ENCODE measurements at regions not wholly inside any gene's neighbourhood (a gene's known extent, or its start where the extent isn't known, plus 50 kb on each side); places are given as distances from the start of the nearest gene placed in this dataset.
"Not testable (repeated sequence)": the region's sequence is repeated elsewhere in the genome, so short reads cannot be mapped to it uniquely, and the experiment has no call there.

- no peak for DNase-seq (ENCODE audit: low spot score)
Observed at GRCh38 chr4:85018983-85019382, 52.5 kb upstream of the WDFY3 start.

- no peak for DNase-seq (ENCODE audit: low spot score)
Observed at GRCh38 chr4:85019411-85019810, 52.9 kb upstream of the WDFY3 start.

- DNase-seq (ENCODE audit: low spot score) = no peak
Observed at GRCh38 chr4:85024671-85025070, 58.2 kb upstream of the WDFY3 start.

DNA sequence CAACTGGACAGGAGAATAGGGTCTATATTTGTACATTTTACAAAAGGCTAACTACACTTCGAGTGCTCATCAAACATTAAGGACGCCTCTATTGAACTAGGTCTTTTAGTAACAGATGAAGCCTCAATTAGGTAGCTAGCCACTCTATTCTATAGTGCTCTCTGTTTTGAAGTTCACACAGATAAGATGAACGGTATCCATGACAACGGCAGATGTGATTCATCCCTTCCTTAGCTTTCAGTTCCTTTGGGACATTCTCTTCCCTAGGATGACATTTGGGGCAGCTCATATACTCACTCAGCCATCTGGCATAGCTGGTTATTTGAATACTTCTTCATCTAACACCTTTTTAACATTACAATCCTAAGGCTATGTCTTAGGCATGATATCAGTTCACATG, 62.4 kb upstream of the WDFY3 start:
- no peak for DNase-seq (ENCODE audit: low spot score)

GRCh38 chr4:85029453-85029852, 63.0 kb upstream of the WDFY3 start:
- DNase-seq (ENCODE audit: low spot score) = no peak

- DNase-seq (ENCODE audit: low spot score) = no peak
Observed at GRCh38 chr4:85030156-85030555, 63.7 kb upstream of the WDFY3 start.

DNA sequence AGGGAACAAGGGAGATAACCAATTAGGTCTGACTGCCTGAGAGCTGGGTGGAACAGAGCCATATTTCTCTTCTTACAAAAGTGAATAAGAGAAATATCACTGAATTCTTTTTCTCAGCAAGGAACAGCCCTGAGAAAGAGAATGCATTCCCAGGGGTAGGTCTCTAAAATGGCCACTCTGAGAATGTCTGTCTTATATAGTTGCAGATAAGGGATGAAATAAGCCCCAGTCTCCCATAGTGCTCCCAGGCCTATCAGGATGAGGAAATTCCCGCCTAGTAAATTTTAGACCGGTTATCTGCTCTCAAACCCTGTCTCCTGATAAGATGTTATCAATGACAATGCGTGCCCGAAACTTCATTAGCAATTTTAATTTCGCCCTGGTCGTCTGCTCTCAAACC, 67.3 kb upstream of the WDFY3 start:
- DNase-seq (ENCODE audit: low spot score) = not testable (repeated sequence)

- no peak for DNase-seq (ENCODE audit: low spot score)
Observed at GRCh38 chr4:85039526-85039925, 73.0 kb upstream of the WDFY3 start.

DNA sequence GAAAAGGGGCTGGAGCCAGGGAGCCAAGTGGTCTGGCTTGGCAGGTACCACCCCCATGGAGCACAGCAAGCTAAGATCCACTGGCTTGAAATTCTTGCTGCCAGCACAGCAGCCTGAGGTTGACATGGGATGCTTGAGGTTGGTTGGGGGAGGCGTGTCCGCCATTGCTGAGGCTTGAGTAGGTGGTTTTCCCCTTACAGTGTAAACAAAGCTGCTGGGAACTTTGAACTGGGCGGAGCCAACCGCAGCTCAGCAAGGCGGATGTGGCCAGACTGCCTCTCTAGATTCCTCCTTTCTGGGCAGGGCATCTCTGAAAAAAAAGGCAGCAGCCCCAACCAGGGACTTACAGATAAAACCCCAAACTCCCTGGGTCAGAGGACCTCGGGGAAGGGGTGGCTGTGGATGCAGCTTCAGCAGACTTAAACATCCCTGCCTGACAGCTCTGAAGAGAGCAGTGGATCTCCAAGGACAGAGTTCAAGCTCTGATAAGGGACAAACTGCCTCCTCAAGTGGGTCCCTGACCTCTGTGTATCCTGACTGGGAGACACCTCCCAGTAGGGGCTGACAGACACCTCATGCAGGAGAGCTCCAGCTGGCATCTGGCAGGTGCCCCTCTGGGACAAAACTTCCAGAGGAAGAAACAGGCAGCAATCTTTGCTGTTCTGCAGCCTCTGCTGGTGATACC, 77.5 kb upstream of the WDFY3 start:
- not testable (repeated sequence) for DNase-seq (ENCODE audit: low spot score)

DNA sequence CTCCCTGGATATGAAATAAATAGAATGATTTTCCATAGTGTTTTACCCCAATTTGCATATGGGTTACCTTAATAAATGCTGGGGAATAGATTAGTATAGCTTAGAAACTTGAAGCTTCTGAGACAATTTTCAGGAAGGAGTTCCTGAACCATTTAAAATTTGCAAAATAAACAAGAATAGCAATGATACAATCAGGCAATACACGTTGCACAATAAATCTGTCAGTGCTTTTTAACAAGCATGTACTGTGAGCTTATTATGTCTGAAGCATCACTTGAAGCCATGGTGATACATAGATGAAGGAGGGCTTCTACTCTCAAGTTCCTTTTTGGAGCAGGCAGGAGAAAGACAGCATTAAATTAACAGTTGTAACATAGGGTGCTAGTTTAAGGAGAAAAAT, 84.2 kb upstream of the WDFY3 start:
- DNase-seq (ENCODE audit: low spot score) = no peak

- DNase-seq (ENCODE audit: low spot score) = no peak
Observed at GRCh38 chr4:85051526-85051925, 85.0 kb upstream of the WDFY3 start.

DNA sequence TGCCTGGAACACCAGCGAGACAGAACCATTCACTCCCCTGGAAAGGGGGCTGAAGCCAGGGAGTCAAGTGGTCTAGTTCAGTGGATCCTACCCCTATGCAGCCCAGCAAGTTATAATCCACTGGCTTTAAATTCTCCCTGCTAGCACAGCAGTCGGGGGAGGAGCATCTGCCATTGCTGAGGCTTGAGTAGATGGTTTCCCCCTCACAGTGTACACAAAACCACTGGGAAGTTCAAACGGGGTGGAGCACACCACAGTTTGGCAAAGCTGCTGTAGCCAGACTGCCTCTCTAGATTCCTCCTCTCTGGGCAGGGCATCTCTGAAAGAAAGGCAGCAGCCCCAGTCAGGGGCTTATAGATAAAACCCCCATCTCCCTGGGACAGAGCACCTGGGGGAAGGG, 88.4 kb upstream of the WDFY3 start:
- DNase-seq (ENCODE audit: low spot score) = not testable (repeated sequence)

DNA sequence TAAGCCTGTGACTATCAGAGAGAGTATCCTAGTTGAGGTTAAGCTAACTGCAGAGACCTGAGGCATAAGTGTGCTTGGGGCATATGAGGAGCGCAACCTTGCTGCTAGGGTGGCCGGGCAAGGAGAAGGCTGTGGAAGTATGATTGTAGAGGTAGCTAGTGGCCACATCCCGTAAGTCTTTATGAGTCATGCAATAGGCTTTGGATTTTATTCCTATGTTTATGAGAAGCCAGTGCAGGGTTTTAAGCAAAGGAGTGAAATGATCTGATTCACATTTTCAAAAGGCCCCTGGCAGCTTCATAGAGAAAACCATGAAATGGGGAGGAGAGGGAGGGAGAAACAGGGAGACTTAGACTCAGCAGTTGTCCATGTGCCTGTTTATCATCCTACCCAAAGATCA, 92.1 kb upstream of the WDFY3 start:
- no peak for DNase-seq (ENCODE audit: low spot score)

GRCh38 chr4:85061974-85062373, 95.5 kb upstream of the WDFY3 start:
- no peak for DNase-seq (ENCODE audit: low spot score)

- DNase-seq (ENCODE audit: low spot score) = no peak
Observed at GRCh38 chr4:85062466-85062865, 96.0 kb upstream of the WDFY3 start.

DNA sequence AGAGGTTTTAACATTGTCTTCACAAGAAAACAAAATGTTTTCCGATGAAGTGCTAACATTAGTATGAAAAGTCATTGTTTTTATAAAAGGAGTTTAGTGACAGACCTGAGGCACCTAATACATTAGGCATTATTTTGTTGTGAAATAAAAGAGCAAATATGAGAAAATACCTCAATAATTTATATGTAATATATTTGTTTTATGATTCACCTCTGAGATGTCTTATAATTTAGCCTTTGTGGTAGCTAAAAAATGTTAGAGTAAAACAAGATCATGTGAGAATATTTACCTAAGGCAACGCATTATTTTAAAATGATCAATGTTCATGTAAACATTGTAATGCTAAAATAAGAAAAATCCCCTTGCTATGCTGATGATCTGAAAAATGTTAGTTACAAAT, 100.9 kb upstream of the WDFY3 start:
- DNase-seq (ENCODE audit: low spot score) = no peak

DNA sequence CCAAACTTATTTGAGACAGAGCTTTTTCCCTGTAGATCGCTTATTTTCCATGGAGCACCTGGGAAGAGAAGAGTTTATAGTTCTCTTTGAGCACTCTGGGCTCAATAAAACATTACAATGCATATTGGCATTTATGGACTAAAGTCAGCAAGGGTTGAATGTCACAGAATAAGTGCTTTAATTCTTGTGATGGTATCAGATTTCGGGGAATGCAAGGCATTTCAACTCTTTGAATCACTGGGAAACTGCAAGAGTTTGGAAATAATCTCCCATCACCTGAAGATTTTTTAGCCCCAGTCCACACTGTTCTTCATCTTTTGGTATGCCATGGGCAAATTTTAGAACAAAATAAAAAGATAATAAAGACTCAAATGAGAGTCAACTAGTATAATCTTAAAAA, 111.5 kb upstream of the WDFY3 start:
- DNase-seq (ENCODE audit: low spot score) = no peak

- no peak for DNase-seq (ENCODE audit: low spot score)
Observed at GRCh38 chr4:85081196-85081595, 114.7 kb upstream of the WDFY3 start.

- DNase-seq (ENCODE audit: low spot score) = no peak
Observed at GRCh38 chr4:85084371-85085094, 118.0 kb upstream of the WDFY3 start.

DNA sequence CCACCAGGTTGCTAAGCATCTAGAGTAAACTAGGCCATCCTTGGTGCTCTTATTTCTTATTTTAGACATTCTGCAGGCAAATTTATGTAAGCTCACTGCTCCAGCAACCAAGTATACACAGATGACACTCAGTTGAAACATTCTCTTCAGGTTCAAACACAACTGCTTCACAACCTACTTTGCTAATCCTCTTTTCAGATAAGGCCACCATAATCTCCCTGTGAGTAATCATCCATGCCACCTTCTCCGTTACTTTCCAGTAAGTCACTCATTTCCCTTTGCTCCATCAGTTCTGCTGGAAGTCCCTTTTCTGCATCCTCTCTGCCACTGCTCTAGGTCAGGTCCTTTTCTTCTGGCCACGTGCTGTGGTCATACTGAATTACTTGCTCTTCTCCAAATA, 120.2 kb upstream of the WDFY3 start:
- DNase-seq (ENCODE audit: low spot score) = no peak

DNA sequence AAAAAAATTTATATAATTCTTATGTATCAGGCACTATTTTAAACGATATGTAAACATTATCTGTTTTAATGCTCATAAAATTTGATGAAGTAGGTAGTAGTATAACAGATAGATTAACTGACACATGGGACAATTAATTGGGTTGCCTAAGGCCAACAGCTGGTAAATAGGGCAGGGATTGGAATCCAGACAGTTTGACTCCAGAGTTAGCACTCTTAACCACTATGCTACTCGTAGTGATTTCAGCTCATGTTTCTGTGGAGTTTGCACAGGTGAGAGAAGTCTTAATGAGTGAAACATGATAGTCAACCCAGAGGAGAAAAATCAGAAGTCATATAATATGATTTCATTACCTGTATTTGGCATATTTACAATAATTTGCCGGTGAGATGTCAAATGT, 126.0 kb upstream of the WDFY3 start:
- no peak for DNase-seq (ENCODE audit: low spot score)

GRCh38 chr4:85092943-85093342, 126.5 kb upstream of the WDFY3 start:
- DNase-seq (ENCODE audit: low spot score) = no peak

DNA sequence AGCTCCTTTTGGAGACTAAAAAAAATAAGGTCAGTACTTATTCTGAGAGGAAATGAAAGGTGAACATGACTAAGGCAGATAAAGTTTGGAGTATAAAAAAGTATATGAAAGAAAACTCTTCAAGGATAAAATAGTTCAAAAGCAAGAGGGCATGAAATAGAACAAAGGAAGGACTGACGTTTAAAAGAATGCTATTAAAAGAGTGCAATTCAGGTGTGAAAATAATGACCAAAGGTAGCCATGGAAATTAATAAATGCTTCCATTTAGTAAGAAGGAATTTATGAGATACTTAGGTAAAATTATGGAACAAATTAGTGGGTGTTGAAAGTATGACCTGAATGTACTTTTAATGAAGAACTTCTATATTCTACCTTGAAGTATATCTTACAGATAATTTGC, 128.2 kb upstream of the WDFY3 start:
- no peak for DNase-seq (ENCODE audit: low spot score)

- DNase-seq (ENCODE audit: low spot score) = no peak
Observed at GRCh38 chr4:85102606-85103005, 136.1 kb upstream of the WDFY3 start.

Measured in ecto neural progenitor cell (in vitro differentiated cells).